Liver (tissue), 3 donors: ENCODE measurements at regions not wholly inside any gene's neighbourhood (a gene's known extent, or its start where the extent isn't known, plus 50 kb on each side); places are given as distances from the start of the nearest gene placed in this dataset.

ENCODE experiments used
- ATF3 ChIP-seq: IDR thresholded peaks from 2 replicates; pipeline ENCODE4 v1.6.1; 2016; ENCODE audit warnings: antibody characterized with exemption
- CTCF ChIP-seq: fragments of 150-350 bp; IDR thresholded peaks from 2 replicates; pipeline ENCODE4 v1.5.1; 2017; ENCODE audit warnings: improper control_type of control experiment, low read depth, low read length; ENCODE audit not compliant: missing input control
- EGR1 ChIP-seq, 2 donors: IDR thresholded peaks; 2 replicates each; pipeline ENCODE4 v1.6.1; 2016 to 2018; ENCODE audit warnings: antibody characterized with exemption in 2 of 2, low read depth in 2 of 2
- GABPA ChIP-seq, 2 donors: IDR thresholded peaks in 1 of 2; conservative IDR thresholded peaks in 1 of 2; 2 replicates each; pipeline ENCODE4 v1.6.1; 2016; ENCODE audit warnings: antibody characterized with exemption in 2 of 2, mild to moderate bottlenecking in 1 of 2, moderate library complexity in 1 of 2
- JUND ChIP-seq, 2 donors: IDR thresholded peaks; 2 replicates each; pipeline ENCODE4 v1.6.1; 2016; ENCODE audit warnings: antibody characterized with exemption in 2 of 2
- MAX ChIP-seq: IDR thresholded peaks from 2 replicates; pipeline ENCODE4 v1.6.1; 2016; ENCODE audit warnings: antibody characterized with exemption
- RAD21 ChIP-seq, 2 donors: IDR thresholded peaks; 2 replicates each; pipeline ENCODE4 v1.6.1; 2016; ENCODE audit warnings: antibody characterized with exemption in 2 of 2, mild to moderate bottlenecking in 2 of 2
- REST ChIP-seq: IDR thresholded peaks from 2 replicates; pipeline ENCODE4 v1.6.1; 2016; ENCODE audit warnings: antibody characterized with exemption, mild to moderate bottlenecking
- YY1 ChIP-seq: IDR thresholded peaks from 2 replicates; pipeline ENCODE4 v1.6.1; 2016; ENCODE audit warnings: antibody characterized with exemption, mild to moderate bottlenecking
- donor health status: healthy.
- donor health status: healthy.

GRCh38 chr20:41678799-41679198 is 60.6 kb upstream of the CHD6 start:
- TF ChIP-seq CTCF (no peak), MAX (no peak), RAD21 (IDR thresholded peaks at IDR 0.05) (no peak), REST (no peak), JUND (IDR thresholded peaks at IDR 0.05) (no peak), EGR1 (IDR thresholded peaks at IDR 0.05; ENCODE audit: low read depth in 2 of 2) (no peak), YY1 (no peak), ATF3 (no peak), GABPA (IDR thresholded peaks at IDR 0.05 in 1 of 2, conservative IDR thresholded peaks at IDR 0.05 in 1 of 2) (no peak)
